ENCODE measurements at regions not wholly inside any gene's neighbourhood (a gene's known extent, or its start where the extent isn't known, plus 50 kb on each side); places are given as distances from the start of the nearest gene placed in this dataset.
"Not testable (repeated sequence)": the region's sequence is repeated elsewhere in the genome, so short reads cannot be mapped to it uniquely, and the experiment has no call there.

DNA sequence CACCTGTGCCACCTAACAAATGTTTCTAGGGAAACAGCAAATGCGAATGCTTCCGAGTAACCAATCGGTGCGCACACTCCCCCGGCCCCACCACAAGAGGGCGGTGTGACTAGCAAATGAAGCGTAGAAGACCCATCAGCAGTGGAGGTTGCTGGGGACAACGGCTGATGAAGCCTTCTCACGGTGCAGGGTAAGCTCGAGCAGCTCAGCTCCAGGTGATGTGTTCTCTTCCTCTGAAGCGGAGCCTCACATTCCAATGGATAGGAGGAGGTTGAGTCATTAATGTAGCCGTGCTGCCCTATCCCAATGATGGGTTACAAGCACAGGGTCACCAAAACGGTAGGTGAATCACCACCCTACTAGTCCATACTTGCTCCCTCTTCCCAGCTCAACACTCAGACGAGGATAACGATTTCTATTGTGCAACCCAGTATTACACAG, 127.6 kb upstream of the TWIST2 start:
- peak; percentile 72 for DNase-seq (ENCODE audit: low spot score)

DNA sequence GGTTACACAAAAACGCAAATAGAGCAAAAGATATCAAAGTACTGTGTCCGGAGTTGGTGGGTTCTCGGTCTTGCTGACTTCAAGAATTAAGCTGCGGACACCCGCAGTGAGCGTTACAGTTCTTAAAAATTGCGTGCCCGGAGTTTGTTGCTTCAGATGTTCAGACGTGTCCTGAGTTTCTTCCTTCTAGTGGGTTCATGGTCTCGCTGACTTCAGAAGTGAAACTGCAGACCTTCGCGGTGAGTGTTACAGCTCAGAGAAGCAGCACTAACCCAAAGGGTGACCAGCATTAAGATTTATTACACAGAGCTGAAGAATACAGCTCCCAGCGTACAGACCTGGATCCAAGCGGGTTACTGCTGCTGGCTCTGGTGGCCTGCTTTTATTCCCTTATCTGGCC, 125.7 kb upstream of the TWIST2 start:
- peak; percentile 28 for DNase-seq (ENCODE audit: low spot score)
- Histone ChIP-seq H3K4me3 (no peak overlapping the region), H3K27ac (no peak overlapping the region), H3K9me3 (peaks cover 0 to 8% of the 10 kb centered on the region in 2 donors), H3K36me3 (no peaks in the 10 kb centered on the region), H3K4me1 (no peaks in the 10 kb centered on the region), H3K27me3 (no peaks in the 10 kb centered on the region)
- TF ChIP-seq, protein P1, sequence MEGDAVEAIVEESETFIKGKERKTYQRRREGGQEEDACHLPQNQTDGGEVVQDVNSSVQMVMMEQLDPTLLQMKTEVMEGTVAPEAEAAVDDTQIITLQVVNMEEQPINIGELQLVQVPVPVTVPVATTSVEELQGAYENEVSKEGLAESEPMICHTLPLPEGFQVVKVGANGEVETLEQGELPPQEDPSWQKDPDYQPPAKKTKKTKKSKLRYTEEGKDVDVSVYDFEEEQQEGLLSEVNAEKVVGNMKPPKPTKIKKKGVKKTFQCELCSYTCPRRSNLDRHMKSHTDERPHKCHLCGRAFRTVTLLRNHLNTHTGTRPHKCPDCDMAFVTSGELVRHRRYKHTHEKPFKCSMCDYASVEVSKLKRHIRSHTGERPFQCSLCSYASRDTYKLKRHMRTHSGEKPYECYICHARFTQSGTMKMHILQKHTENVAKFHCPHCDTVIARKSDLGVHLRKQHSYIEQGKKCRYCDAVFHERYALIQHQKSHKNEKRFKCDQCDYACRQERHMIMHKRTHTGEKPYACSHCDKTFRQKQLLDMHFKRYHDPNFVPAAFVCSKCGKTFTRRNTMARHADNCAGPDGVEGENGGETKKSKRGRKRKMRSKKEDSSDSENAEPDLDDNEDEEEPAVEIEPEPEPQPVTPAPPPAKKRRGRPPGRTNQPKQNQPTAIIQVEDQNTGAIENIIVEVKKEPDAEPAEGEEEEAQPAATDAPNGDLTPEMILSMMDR (IDR thresholded peaks at IDR 0.05), result no peak

More for the DNA sequence above, 127.6 kb upstream of the TWIST2 start:
- TF ChIP-seq, protein P1 (IDR thresholded peaks at IDR 0.05), result peak; percentile 20 to 61
- H3K36me3 ChIP-seq, result no peaks in the 10 kb centered on the region
- no peak overlapping the region for H3K27ac ChIP-seq
- no peaks in the 10 kb centered on the region for H3K27me3 ChIP-seq
- no peak overlapping the region for H3K4me3 ChIP-seq
- H3K9me3 ChIP-seq, result no peaks in the 10 kb centered on the region
- H3K4me1 ChIP-seq, result no peaks in the 10 kb centered on the region

DNA sequence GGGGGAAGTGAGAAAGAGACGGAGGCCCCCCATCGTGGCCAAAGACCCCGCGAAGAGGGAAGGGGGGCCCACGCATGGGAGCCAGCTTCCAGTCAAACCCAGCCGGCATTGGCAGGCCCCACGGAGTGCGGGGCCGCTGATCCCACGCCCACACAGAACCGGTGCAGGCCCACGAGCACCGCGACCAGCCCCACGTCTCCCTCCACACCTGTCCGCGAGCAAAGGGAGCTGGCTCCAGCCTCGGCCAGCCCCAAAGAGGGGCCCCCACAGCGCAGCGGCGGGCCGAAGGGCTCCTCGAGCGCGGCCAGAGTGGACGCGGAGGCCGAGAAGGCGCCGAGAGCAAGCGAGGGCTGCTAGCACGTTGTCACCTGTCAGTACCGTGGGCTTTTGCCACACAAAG, 125.0 kb upstream of the TWIST2 start:
- Histone ChIP-seq H3K9me3 (peaks cover 0 to 8% of the 10 kb centered on the region in 2 donors), H3K27ac (no peak overlapping the region), H3K36me3 (no peaks in the 10 kb centered on the region), H3K27me3 (no peaks in the 10 kb centered on the region), H3K4me1 (no peaks in the 10 kb centered on the region), H3K4me3 (no peak overlapping the region)
- TF ChIP-seq, protein P1 (IDR thresholded peaks at IDR 0.05), result no peak
- DNase-seq (ENCODE audit: low spot score), result peak; percentile 46

DNA sequence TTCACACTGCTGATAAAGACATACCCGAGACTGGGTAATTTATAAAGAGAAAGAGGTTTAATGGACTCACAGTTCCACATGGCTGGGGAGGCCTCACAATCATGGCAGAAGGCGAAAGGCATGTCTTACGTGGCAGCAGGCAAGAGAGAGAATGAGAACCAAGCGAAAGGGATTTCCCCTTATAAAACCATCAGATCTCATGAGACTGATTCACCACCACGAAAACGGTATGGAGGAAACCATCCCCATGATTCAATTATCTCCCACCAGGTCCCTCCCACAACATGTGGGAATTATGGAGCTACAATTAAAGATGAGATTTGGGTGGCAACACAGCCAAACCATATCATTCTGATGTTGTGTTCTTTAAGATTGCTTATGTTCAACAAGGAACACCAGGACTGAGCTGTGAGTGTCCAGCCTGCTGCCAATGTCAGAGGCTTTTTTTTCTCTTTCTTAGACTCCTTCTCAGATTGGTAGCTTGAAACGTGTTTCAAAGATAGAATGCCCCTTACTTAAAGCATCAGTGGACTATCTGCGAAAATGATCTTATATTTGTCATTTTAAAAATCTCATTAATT, 124.1 kb upstream of the TWIST2 start:
- peak; percentile 21 for DNase-seq (ENCODE audit: low spot score)
- not testable (repeated sequence) for H3K4me3 ChIP-seq, H3K4me1 ChIP-seq, H3K9me3 ChIP-seq, H3K27me3 ChIP-seq, H3K27ac ChIP-seq, H3K36me3 ChIP-seq

DNA sequence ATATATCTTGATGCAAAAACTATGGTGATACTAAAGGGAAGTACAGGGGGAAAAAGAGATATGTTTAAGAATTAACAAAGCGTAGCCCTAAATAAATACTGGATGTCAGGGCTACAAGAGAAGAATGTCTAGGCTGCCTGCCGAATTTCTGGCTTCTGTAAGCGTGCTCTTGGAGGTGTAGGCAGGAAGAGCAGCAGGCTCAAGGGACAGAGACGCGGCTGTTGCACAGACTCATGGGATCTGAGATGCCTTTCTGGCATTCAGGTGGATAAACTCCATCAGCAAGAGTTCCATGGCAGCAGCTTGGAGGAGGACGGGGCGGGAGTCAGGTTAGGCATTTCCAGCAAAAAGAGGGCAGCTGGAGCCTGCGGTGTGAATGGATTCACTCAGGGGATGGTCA, 123.2 kb upstream of the TWIST2 start:
- TF ChIP-seq, protein P1 (IDR thresholded peaks at IDR 0.05), result no peak
- no peak overlapping the region for H3K27ac ChIP-seq
- H3K4me3 ChIP-seq, result no peak overlapping the region
- no peaks in the 10 kb centered on the region for H3K36me3 ChIP-seq
- peaks cover 0 to 8% of the 10 kb centered on the region in 2 donors for H3K9me3 ChIP-seq
- H3K27me3 ChIP-seq, result no peaks in the 10 kb centered on the region
- H3K4me1 ChIP-seq, result peaks cover 0 to 7% of the 10 kb centered on the region in 2 donors
- DNase-seq (ENCODE audit: low spot score), result peak; percentile 38

DNA sequence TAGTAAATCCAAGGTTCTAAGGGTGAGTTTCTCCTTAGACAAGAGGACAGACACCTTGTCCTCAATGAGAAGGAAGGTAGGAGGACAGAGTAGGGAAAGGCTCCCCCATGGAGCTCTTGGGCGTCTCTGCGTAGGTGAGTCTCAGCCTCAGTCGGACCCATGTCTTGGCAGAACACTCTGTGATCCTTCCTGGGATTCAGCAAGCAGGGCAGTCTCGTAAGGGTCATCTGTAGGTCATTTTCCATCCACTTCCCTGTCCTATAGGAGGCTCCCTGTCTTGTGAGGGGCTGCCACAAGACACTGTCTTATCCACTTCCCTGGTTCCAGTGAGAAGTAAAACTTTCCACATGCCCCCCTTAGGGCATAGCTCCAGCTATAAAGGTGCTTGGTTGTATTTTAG, 122.6 kb upstream of the TWIST2 start:
- Histone ChIP-seq H3K4me3 (no peak overlapping the region), H3K27me3 (no peaks in the 10 kb centered on the region), H3K36me3 (no peaks in the 10 kb centered on the region), H3K4me1 (peaks cover 0 to 7% of the 10 kb centered on the region in 2 donors), H3K27ac (no peak overlapping the region), H3K9me3 (peaks cover 0 to 8% of the 10 kb centered on the region in 2 donors)
- TF ChIP-seq, protein P1 (IDR thresholded peaks at IDR 0.05), result no peak
- peak; percentile 23 for DNase-seq (ENCODE audit: low spot score)
